Chondrocyte (in vitro differentiated cells): ENCODE measurements at regions not wholly inside any gene's neighbourhood (a gene's known extent, or its start where the extent isn't known, plus 50 kb on each side); places are given as distances from the start of the nearest gene placed in this dataset.

ENCODE experiments used
- DNase-seq: peaks from one replicate; pipeline ENCODE4 v3.0.0; 2021; ENCODE audit warnings: mixed read lengths, low spot score
- H3K27ac Mint-ChIP-seq: one replicate; pipeline ENCODE4 v1.8.0; 2021; ENCODE audit warnings: mild to moderate bottlenecking, moderate library complexity, mixed read lengths; ENCODE audit not compliant: unreplicated experiment
- H3K27me3 Mint-ChIP-seq: 2 replicates; pipeline ENCODE4 v1.8.0; 2021; ENCODE audit warnings: low read depth, mixed read lengths
- H3K36me3 Mint-ChIP-seq: 2 replicates; pipeline ENCODE4 v1.8.0; 2021; ENCODE audit warnings: low read depth, mixed read lengths
- H3K4me1 Mint-ChIP-seq: 2 replicates; pipeline ENCODE4 v1.8.0; 2021; ENCODE audit warnings: low read depth, mild to moderate bottlenecking, mixed read lengths
- H3K4me3 Mint-ChIP-seq: one replicate; pipeline ENCODE4 v1.8.0; 2021; ENCODE audit warnings: mild to moderate bottlenecking, moderate library complexity, mixed read lengths; ENCODE audit not compliant: unreplicated experiment
- H3K9me3 Mint-ChIP-seq: 2 replicates; pipeline ENCODE4 v1.8.0; 2021; ENCODE audit warnings: low read depth, mixed read lengths
- TF ChIP-seq, protein P1 (sequence below): fragments of 200-600 bp; sonication (generic); IDR thresholded peaks from 2 replicates; pipeline ENCODE4 v1.5.0; 2021; ENCODE audit warnings: antibody characterized with exemption, mild to moderate bottlenecking, moderate library complexity

- H3K27ac Mint-ChIP-seq, result no peak overlapping the region
- H3K27me3 Mint-ChIP-seq, result no peaks in the 10 kb centered on the region
- TF ChIP-seq, protein P1, sequence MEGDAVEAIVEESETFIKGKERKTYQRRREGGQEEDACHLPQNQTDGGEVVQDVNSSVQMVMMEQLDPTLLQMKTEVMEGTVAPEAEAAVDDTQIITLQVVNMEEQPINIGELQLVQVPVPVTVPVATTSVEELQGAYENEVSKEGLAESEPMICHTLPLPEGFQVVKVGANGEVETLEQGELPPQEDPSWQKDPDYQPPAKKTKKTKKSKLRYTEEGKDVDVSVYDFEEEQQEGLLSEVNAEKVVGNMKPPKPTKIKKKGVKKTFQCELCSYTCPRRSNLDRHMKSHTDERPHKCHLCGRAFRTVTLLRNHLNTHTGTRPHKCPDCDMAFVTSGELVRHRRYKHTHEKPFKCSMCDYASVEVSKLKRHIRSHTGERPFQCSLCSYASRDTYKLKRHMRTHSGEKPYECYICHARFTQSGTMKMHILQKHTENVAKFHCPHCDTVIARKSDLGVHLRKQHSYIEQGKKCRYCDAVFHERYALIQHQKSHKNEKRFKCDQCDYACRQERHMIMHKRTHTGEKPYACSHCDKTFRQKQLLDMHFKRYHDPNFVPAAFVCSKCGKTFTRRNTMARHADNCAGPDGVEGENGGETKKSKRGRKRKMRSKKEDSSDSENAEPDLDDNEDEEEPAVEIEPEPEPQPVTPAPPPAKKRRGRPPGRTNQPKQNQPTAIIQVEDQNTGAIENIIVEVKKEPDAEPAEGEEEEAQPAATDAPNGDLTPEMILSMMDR, result no peak
- H3K36me3 Mint-ChIP-seq, result no peaks in the 10 kb centered on the region
- H3K9me3 Mint-ChIP-seq, result peaks cover 27% of the 10 kb centered on the region
- no peaks in the 10 kb centered on the region for H3K4me1 Mint-ChIP-seq
- no peak overlapping the region for H3K4me3 Mint-ChIP-seq
- no peak for DNase-seq
These were observed 163.1 kb upstream of the PGR start for GRCh38 chr11:101292661-101293240.

DNA sequence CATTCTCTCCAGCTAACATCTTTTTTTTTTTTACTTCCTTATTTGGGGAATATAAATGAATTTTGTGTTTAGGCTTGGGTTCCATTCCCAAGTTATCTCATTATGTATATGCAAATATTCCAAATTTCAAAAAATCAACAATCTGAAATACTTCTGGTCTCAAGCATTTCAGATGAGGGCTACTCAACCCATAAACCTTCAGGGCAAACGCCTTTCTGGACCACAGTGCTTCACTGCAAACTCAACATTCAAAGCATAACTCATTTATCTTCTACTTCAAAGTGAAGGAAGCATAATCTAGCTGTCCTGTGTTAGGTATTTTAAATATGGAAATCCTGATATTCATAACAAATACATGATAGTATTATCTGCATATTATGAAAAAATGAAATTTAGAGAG, 161.7 kb upstream of the PGR start:
- TF ChIP-seq, protein P1, result no peak
- Mint-ChIP-seq H3K4me3 (no peak overlapping the region), H3K9me3 (peaks cover 27% of the 10 kb centered on the region), H3K4me1 (no peaks in the 10 kb centered on the region), H3K27me3 (no peaks in the 10 kb centered on the region), H3K27ac (no peak overlapping the region), H3K36me3 (no peaks in the 10 kb centered on the region)
- DNase-seq, result no peak

GRCh38 chr11:101288392-101288791, 158.8 kb upstream of the PGR start:
- Mint-ChIP-seq H3K27me3 (no peaks in the 10 kb centered on the region), H3K27ac (no peak overlapping the region), H3K36me3 (no peaks in the 10 kb centered on the region), H3K4me3 (no peak overlapping the region), H3K4me1 (no peaks in the 10 kb centered on the region), H3K9me3 (peaks cover 21% of the 10 kb centered on the region)
- TF ChIP-seq, protein P1, result no peak
- DNase-seq, result no peak

DNA sequence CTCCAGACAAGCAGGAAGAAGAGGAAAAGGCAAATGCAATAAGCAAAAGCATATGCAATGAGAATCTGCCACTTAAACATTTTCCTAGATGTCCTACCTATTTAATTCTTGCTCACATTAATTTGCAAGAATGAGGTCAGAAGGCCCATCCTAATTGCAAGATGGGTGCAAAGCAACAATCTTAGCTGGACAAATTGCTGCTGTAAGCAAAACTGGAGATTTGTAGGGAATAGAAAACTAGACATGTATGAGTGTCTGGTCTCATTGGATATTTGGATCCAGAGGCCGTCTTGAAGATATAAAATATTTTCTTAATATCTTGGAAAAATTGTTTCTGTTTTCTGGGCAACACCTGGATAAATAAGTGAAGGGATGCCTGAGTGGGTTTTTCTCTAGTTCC, 150.1 kb upstream of the PGR start:
- H3K36me3 Mint-ChIP-seq, result no peaks in the 10 kb centered on the region
- H3K9me3 Mint-ChIP-seq, result no peaks in the 10 kb centered on the region
- no peak for DNase-seq
- H3K4me3 Mint-ChIP-seq, result no peak overlapping the region
- no peaks in the 10 kb centered on the region for H3K4me1 Mint-ChIP-seq
- H3K27me3 Mint-ChIP-seq, result peaks cover 2% of the 10 kb centered on the region
- no peak overlapping the region for H3K27ac Mint-ChIP-seq
- TF ChIP-seq, protein P1, result no peak

DNA sequence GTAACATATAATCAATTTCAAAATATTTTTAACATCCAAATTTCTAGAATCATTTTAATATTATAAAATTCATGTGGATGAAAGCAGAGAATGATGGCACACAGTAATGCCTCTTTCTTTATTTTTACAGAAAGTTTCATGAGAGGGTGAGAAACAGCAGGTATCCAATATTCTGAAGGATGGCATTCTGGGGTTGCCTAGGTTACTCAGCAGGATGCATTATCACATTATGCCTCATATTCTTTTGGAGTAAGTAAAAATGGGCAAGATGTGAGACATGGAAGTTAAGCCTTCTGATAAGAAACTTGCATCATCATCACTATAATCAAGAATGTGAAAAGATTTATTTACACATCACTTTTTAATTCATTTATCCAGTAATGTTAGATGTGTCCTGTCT, 148.7 kb upstream of the PGR start:
- peaks cover 2% of the 10 kb centered on the region for H3K27me3 Mint-ChIP-seq
- no peak overlapping the region for H3K27ac Mint-ChIP-seq
- TF ChIP-seq, protein P1, result no peak
- no peaks in the 10 kb centered on the region for H3K36me3 Mint-ChIP-seq
- no peak overlapping the region for H3K4me3 Mint-ChIP-seq
- DNase-seq, result no peak
- no peaks in the 10 kb centered on the region for H3K4me1 Mint-ChIP-seq
- no peaks in the 10 kb centered on the region for H3K9me3 Mint-ChIP-seq
